ENCODE measurements at regions not wholly inside any gene's neighbourhood (a gene's known extent, or its start where the extent isn't known, plus 50 kb on each side); places are given as distances from the start of the nearest gene placed in this dataset.

GRCh38 chr7:120108376-120108775 lies 164.6 kb upstream of the KCND2 start:
- DNase-seq = no peak
- H3K9me3 Mint-ChIP-seq (ENCODE audit: low read depth) = peaks cover 18% of the 10 kb centered on the region
- no peak overlapping the region for H3K4me3 Mint-ChIP-seq
- H3K27ac Mint-ChIP-seq = no peak overlapping the region
- no peaks in the 10 kb centered on the region for H3K27me3 Mint-ChIP-seq
- CTCF ChIA-PET = no interaction called here
- intact Hi-C loops (cut with DNase I, micrococcal nuclease) = no loop called here
- H3K4me1 Mint-ChIP-seq = no peaks in the 10 kb centered on the region
- no peaks in the 10 kb centered on the region for H3K36me3 Mint-ChIP-seq (ENCODE audit: low read depth)
- ATAC-seq = no peak
- POLR2A ChIA-PET = interaction anchor here (0.6 kb wide), 1 partner anchor 1425 kb away, joined by 3 read pairs; no protein-coding TSS in a partner anchor

DNA sequence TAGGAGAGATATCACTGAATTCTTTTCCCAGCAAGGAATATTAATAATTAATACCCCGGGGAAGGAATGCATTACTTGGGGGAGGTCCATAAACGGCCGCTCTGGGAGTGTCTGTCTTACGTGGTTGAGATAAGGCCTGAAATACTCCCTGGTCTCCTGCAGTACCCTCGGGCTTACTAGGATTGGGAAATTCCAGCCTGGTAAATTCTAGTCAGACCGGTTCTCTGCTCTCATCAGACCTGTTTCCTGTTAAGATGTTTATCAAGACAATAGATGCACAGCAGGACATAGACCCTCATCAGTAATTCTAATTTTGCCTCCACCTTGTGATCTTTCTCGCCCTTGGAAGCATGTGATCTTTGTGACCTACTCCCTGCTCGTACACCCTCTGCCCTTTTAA lies 162.8 kb upstream of the KCND2 start:
- ATAC-seq (no peak), DNase-seq (no peak)
- POLR2A ChIA-PET = no interaction called here
- Mint-ChIP-seq H3K9me3 (ENCODE audit: low read depth) (peaks cover 24% of the 10 kb centered on the region), H3K27me3 (no peaks in the 10 kb centered on the region), H3K27ac (no peak overlapping the region), H3K4me3 (no peak overlapping the region), H3K36me3 (ENCODE audit: low read depth) (no peaks in the 10 kb centered on the region), H3K4me1 (no peaks in the 10 kb centered on the region)
- CTCF ChIA-PET = no interaction called here
- intact Hi-C loops (cut with DNase I, micrococcal nuclease) = no loop called here

GRCh38 chr7:120114626-120115025 lies 158.3 kb upstream of the KCND2 start:
- Mint-ChIP-seq H3K4me1 (no peaks in the 10 kb centered on the region), H3K9me3 (ENCODE audit: low read depth) (peaks cover 23% of the 10 kb centered on the region), H3K27me3 (no peaks in the 10 kb centered on the region), H3K36me3 (ENCODE audit: low read depth) (no peaks in the 10 kb centered on the region), H3K27ac (no peak overlapping the region), H3K4me3 (no peak overlapping the region)
- DNase-seq (no peak), ATAC-seq (no peak)
- intact Hi-C loops (cut with DNase I, micrococcal nuclease) = no loop called here
- POLR2A ChIA-PET = no interaction called here
- CTCF ChIA-PET = interaction anchor here (0.6 kb wide), 1 partner anchor 19 kb away, joined by 3 read pairs; no protein-coding TSS in a partner anchor

- Mint-ChIP-seq H3K9me3 (ENCODE audit: low read depth) (peaks cover 6% of the 10 kb centered on the region), H3K27me3 (no peaks in the 10 kb centered on the region), H3K36me3 (ENCODE audit: low read depth) (no peaks in the 10 kb centered on the region), H3K4me3 (no peak overlapping the region), H3K4me1 (no peaks in the 10 kb centered on the region), H3K27ac (no peak overlapping the region)
- POLR2A ChIA-PET = no interaction called here
- DNase-seq (no peak), ATAC-seq (no peak)
- CTCF ChIA-PET = no interaction called here
- intact Hi-C loops (cut with DNase I, micrococcal nuclease) = no loop called here
These were observed 149.4 kb upstream of the KCND2 start for GRCh38 chr7:120123528-120123927.

- Mint-ChIP-seq H3K4me1 (no peaks in the 10 kb centered on the region), H3K4me3 (no peak overlapping the region), H3K27me3 (no peaks in the 10 kb centered on the region), H3K36me3 (ENCODE audit: low read depth) (no peaks in the 10 kb centered on the region), H3K9me3 (ENCODE audit: low read depth) (peaks cover 13% of the 10 kb centered on the region), H3K27ac (no peak overlapping the region)
- intact Hi-C loops (cut with DNase I, micrococcal nuclease) = no loop called here
- ATAC-seq = no peak
- no peak for DNase-seq
- POLR2A ChIA-PET = no interaction called here
- CTCF ChIA-PET = no interaction called here
These were observed 141.7 kb upstream of the KCND2 start for GRCh38 chr7:120131096-120131839.

- Mint-ChIP-seq H3K4me3 (no peak overlapping the region), H3K27ac (no peak overlapping the region), H3K27me3 (no peaks in the 10 kb centered on the region)
These were observed 134.5 kb upstream of the KCND2 start for GRCh38 chr7:120138497-120138896.

GRCh38 chr7:120156476-120156875 lies 116.5 kb upstream of the KCND2 start:
- no peaks in the 10 kb centered on the region for H3K4me1 Mint-ChIP-seq
- H3K4me3 Mint-ChIP-seq = no peak overlapping the region
- H3K36me3 Mint-ChIP-seq (ENCODE audit: low read depth) = no peaks in the 10 kb centered on the region
- H3K27ac Mint-ChIP-seq = no peak overlapping the region
- DNase-seq (no peak), ATAC-seq (no peak)
- intact Hi-C loops (cut with DNase I, micrococcal nuclease) = no loop called here
- no peaks in the 10 kb centered on the region for H3K27me3 Mint-ChIP-seq
- POLR2A ChIA-PET = no interaction called here
- no peaks in the 10 kb centered on the region for H3K9me3 Mint-ChIP-seq (ENCODE audit: low read depth)
- CTCF ChIA-PET = no interaction called here

More at GRCh38 chr7:120138497-120138896, 134.5 kb upstream of the KCND2 start:
- intact Hi-C loops (cut with DNase I, micrococcal nuclease) = no loop called here
- no peaks in the 10 kb centered on the region for H3K36me3 Mint-ChIP-seq (ENCODE audit: low read depth)
- no peak for DNase-seq
- ATAC-seq = no peak
- no peaks in the 10 kb centered on the region for H3K4me1 Mint-ChIP-seq
- POLR2A ChIA-PET = no interaction called here
- peaks cover 6% of the 10 kb centered on the region for H3K9me3 Mint-ChIP-seq (ENCODE audit: low read depth)
- CTCF ChIA-PET = no interaction called here

DNA sequence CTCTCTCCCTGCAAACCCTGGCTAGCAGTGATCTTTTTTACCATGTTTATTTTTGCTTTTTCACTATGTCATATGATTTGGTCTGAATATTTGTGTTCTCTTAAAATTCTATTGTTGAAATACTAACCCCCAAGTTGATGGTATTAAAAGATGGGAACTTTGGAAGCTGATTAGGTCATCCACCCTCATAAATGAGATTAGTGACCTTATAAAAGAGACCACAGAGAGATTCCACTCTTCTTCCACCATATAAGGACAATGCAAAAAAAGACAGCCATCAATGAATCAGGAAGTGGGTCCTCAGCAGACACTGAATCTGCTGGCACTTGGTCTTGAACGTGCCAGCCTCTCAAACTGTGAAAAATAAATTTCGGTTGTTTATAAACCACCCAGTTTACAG lies 112.8 kb upstream of the KCND2 start:
- no peak overlapping the region for H3K27ac Mint-ChIP-seq
- H3K4me3 Mint-ChIP-seq = no peak overlapping the region
- ChIA-PET POLR2A (no interaction called here), CTCF (no interaction called here)
- H3K27me3 Mint-ChIP-seq = no peaks in the 10 kb centered on the region
- H3K9me3 Mint-ChIP-seq (ENCODE audit: low read depth) = no peaks in the 10 kb centered on the region
- no peaks in the 10 kb centered on the region for H3K36me3 Mint-ChIP-seq (ENCODE audit: low read depth)
- intact Hi-C loops (cut with DNase I, micrococcal nuclease) = no loop called here
- DNase-seq = no peak
- ATAC-seq = no peak
- H3K4me1 Mint-ChIP-seq = no peaks in the 10 kb centered on the region

DNA sequence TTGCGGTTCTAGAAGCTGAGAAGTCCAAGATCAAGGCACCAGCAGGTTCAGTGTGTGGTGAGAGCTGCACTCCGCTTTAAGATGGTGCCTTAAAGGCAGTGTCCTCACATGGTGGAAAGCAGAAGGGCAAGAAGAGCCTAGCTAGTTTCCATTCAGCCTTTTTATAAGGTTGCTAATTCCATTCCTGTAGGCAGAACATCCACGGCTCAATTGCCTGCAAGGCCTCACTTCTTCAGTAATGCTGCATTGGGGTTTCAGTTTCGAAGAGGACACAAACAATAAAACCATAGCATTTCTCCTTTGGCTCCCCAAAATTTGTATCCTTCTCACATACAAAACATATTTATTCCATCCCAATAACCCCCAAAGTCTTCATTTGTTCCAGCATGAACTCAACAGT lies 109.5 kb upstream of the KCND2 start:
- ATAC-seq (no peak), DNase-seq (no peak)
- Mint-ChIP-seq H3K36me3 (ENCODE audit: low read depth) (no peaks in the 10 kb centered on the region), H3K27ac (no peak overlapping the region), H3K4me3 (no peak overlapping the region), H3K4me1 (no peaks in the 10 kb centered on the region), H3K27me3 (no peaks in the 10 kb centered on the region), H3K9me3 (ENCODE audit: low read depth) (peaks cover 3% of the 10 kb centered on the region)
- intact Hi-C loops (cut with DNase I, micrococcal nuclease) = no loop called here
- POLR2A ChIA-PET = no interaction called here
- CTCF ChIA-PET = no interaction called here

DNA sequence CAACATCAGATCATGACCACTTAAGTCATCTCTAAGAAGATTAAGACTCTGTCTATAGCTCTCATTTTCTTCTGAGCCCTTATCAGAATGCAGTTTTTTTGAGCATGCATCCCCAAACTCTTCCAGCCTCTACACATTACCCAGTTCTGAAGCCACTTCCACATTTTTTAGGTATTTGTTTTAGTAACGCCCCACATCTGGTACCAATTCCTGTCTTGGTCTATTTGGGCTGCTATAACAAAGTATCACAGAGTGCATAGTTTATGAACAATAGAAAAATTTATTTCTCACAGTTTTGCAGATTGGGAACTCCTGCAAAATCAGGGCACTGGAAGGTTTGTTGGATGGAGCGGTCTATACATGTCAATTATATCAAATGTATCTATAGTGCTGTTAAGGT lies 107.7 kb upstream of the KCND2 start:
- peaks cover 3% of the 10 kb centered on the region for H3K9me3 Mint-ChIP-seq (ENCODE audit: low read depth)
- no peak overlapping the region for H3K4me3 Mint-ChIP-seq
- H3K27me3 Mint-ChIP-seq = no peaks in the 10 kb centered on the region
- POLR2A ChIA-PET = no interaction called here
- intact Hi-C loops (cut with DNase I, micrococcal nuclease) = no loop called here
- no peak overlapping the region for H3K27ac Mint-ChIP-seq
- CTCF ChIA-PET = no interaction called here
- ATAC-seq (no peak), DNase-seq (no peak)
- no peaks in the 10 kb centered on the region for H3K4me1 Mint-ChIP-seq
- no peaks in the 10 kb centered on the region for H3K36me3 Mint-ChIP-seq (ENCODE audit: low read depth)

DNA sequence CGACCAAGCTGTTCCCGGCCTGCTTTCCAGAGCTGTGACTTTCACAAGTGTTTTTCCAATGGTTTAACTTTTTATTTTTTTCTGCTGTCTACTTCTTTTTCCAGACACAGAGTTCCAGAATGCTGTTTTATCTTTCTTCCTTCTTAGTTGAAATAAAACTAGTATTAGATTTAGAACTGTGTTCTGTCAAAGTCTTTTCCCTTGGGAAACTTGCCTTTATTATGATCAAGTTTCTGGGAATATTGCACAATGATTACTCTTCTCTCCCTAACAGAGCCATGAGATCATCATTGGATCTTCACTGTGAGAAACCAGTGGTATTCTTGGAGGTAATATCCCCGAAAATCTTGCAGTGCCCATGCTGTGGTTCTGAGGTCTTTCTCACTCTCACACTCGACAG lies 104.9 kb upstream of the KCND2 start:
- H3K9me3 Mint-ChIP-seq (ENCODE audit: low read depth) = peaks cover 3% of the 10 kb centered on the region
- H3K36me3 Mint-ChIP-seq (ENCODE audit: low read depth) = no peaks in the 10 kb centered on the region
- ChIA-PET POLR2A (no interaction called here), CTCF (no interaction called here)
- DNase-seq (no peak), ATAC-seq (no peak)
- intact Hi-C loops (cut with DNase I, micrococcal nuclease) = no loop called here
- no peaks in the 10 kb centered on the region for H3K27me3 Mint-ChIP-seq
- no peaks in the 10 kb centered on the region for H3K4me1 Mint-ChIP-seq
- H3K27ac Mint-ChIP-seq = no peak overlapping the region
- H3K4me3 Mint-ChIP-seq = no peak overlapping the region

- peaks cover 3% of the 10 kb centered on the region for H3K9me3 Mint-ChIP-seq (ENCODE audit: low read depth)
- H3K4me1 Mint-ChIP-seq = no peaks in the 10 kb centered on the region
- no peak overlapping the region for H3K27ac Mint-ChIP-seq
- ChIA-PET POLR2A (no interaction called here), CTCF (no interaction called here)
- H3K27me3 Mint-ChIP-seq = no peaks in the 10 kb centered on the region
- intact Hi-C loops (cut with DNase I, micrococcal nuclease) = no loop called here
- no peak overlapping the region for H3K4me3 Mint-ChIP-seq
- DNase-seq (no peak), ATAC-seq (no peak)
- no peaks in the 10 kb centered on the region for H3K36me3 Mint-ChIP-seq (ENCODE audit: low read depth)
These were observed 102.8 kb upstream of the KCND2 start for GRCh38 chr7:120169996-120170783.

Data from activated CD4-positive, alpha-beta T cell treated with anti-CD3 and anti-CD28 coated beads for 36 hours (primary cell).